ENCODE measurements at regions not wholly inside any gene's neighbourhood (a gene's known extent, or its start where the extent isn't known, plus 50 kb on each side); places are given as distances from the start of the nearest gene placed in this dataset.

DNA sequence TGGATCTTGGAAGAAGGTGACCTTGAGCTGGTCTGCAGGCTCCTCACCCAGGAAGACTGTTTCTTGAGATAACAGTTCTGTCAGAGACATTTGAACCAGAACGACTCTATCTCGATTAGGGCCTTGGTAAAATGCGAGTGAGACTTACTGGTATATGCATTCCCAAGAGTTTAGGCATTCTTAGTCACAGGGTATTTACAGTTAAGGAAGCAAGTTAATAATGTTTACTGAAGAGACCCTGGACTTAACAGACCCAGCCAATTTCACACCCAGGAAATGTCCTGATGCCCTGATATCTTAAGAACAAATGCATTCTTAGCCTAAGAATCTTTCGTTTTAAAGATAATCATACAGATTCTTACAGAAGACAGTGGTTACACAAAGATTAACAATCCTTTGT is 1867.2 kb upstream of the C9orf72 start:
- TF ChIP-seq, protein P1, sequence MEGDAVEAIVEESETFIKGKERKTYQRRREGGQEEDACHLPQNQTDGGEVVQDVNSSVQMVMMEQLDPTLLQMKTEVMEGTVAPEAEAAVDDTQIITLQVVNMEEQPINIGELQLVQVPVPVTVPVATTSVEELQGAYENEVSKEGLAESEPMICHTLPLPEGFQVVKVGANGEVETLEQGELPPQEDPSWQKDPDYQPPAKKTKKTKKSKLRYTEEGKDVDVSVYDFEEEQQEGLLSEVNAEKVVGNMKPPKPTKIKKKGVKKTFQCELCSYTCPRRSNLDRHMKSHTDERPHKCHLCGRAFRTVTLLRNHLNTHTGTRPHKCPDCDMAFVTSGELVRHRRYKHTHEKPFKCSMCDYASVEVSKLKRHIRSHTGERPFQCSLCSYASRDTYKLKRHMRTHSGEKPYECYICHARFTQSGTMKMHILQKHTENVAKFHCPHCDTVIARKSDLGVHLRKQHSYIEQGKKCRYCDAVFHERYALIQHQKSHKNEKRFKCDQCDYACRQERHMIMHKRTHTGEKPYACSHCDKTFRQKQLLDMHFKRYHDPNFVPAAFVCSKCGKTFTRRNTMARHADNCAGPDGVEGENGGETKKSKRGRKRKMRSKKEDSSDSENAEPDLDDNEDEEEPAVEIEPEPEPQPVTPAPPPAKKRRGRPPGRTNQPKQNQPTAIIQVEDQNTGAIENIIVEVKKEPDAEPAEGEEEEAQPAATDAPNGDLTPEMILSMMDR (IDR thresholded peaks at IDR 0.05): no peak
- no peak for TF ChIP-seq POLR2AphosphoS5 (IDR thresholded peaks at IDR 0.05)
- no peak for TF ChIP-seq POLR2A (IDR thresholded peaks at IDR 0.05)

All from prostate gland (tissue), 2 donors.